H9 (cell line): ENCODE measurements at regions not wholly inside any gene's neighbourhood (a gene's known extent, or its start where the extent isn't known, plus 50 kb on each side); places are given as distances from the start of the nearest gene placed in this dataset.

Experiments
- DNase-seq: peaks from one replicate; pipeline ENCODE4 v3.0.0-alpha.2; 2017
- H2AFZ ChIP-seq: one replicate; pipeline ENCODE4 v1.6.1; 2013; ENCODE audit warnings: mild to moderate bottlenecking, low read length, control low read depth, moderate library complexity
- H2AK5ac ChIP-seq: 2 replicates; pipeline ENCODE4 v1.6.1; 2013; ENCODE audit warnings: low read length, control low read depth, mixed read lengths; ENCODE audit not compliant: insufficient read length
- H2BK120ac ChIP-seq: one replicate; pipeline ENCODE4 v1.6.1; 2013; ENCODE audit warnings: low read depth, mild to moderate bottlenecking, low read length, control low read depth, inconsistent platforms; ENCODE audit not compliant: poor library complexity, severe bottlenecking
- H2BK12ac ChIP-seq: 2 replicates; pipeline ENCODE4 v1.6.1; 2013; ENCODE audit warnings: low read length, control low read depth, mixed read lengths, low read depth; ENCODE audit not compliant: insufficient read length
- H2BK15ac ChIP-seq: 2 replicates; pipeline ENCODE4 v1.6.1; 2013; ENCODE audit warnings: low read depth, low read length, control low read depth
- H2BK20ac ChIP-seq: one replicate; pipeline ENCODE4 v1.6.1; 2013; ENCODE audit warnings: low read depth, mild to moderate bottlenecking, low read length, control low read depth, inconsistent platforms; ENCODE audit not compliant: poor library complexity, severe bottlenecking
- H2BK5ac ChIP-seq: 2 replicates; pipeline ENCODE4 v1.6.1; 2013; ENCODE audit warnings: low read length, control low read depth, mixed read lengths; ENCODE audit not compliant: insufficient read length
- H3K14ac ChIP-seq: 2 replicates; pipeline ENCODE4 v1.6.1; 2013; ENCODE audit warnings: low read length, control low read depth; ENCODE audit not compliant: insufficient read depth
- H3K18ac ChIP-seq: 2 replicates; pipeline ENCODE4 v1.6.1; 2013; ENCODE audit warnings: low read depth, mild to moderate bottlenecking, mixed read lengths, low read length, control low read depth; ENCODE audit not compliant: insufficient read length
- H3K23ac ChIP-seq: 2 replicates; pipeline ENCODE4 v1.6.1; 2013; ENCODE audit warnings: low read length, control low read depth, mixed read lengths, low read depth; ENCODE audit not compliant: insufficient read length
- H3K23me2 ChIP-seq: 2 replicates; pipeline ENCODE4 v1.6.1; 2013; ENCODE audit warnings: low read depth, mild to moderate bottlenecking, mixed read lengths, low read length, control low read depth; ENCODE audit not compliant: insufficient read length, poor library complexity, severe bottlenecking
- H3K27ac ChIP-seq: 2 replicates; pipeline ENCODE4 v1.5.1; 2013; ENCODE audit warnings: low read length, control low read depth, mixed read lengths, low read depth; ENCODE audit not compliant: insufficient read length
- H3K27me3 ChIP-seq: 2 replicates; pipeline ENCODE4 v1.6.1; 2013; ENCODE audit warnings: low read length, control low read depth, inconsistent platforms; ENCODE audit not compliant: insufficient read depth
- H3K4ac ChIP-seq: 2 replicates; pipeline ENCODE4 v1.6.1; 2013; ENCODE audit warnings: low read depth, mild to moderate bottlenecking, control low read depth, inconsistent platforms, low read length, moderate library complexity
- H3K4me1 ChIP-seq: 2 replicates; pipeline ENCODE4 v1.6.1; 2013; ENCODE audit warnings: low read length, control low read depth, inconsistent platforms; ENCODE audit not compliant: insufficient read depth
- H3K4me2 ChIP-seq: 2 replicates; pipeline ENCODE4 v1.6.1; 2013; ENCODE audit warnings: low read length, control low read depth, mixed read lengths; ENCODE audit not compliant: insufficient read length, insufficient read depth
- H3K56ac ChIP-seq: 2 replicates; pipeline ENCODE4 v1.6.1; 2013; ENCODE audit warnings: low read depth, mild to moderate bottlenecking, mixed read lengths, low read length, control low read depth; ENCODE audit not compliant: insufficient read length
- H3K79me1 ChIP-seq: 2 replicates; pipeline ENCODE4 v1.6.1; 2013; ENCODE audit warnings: low read depth, mild to moderate bottlenecking, moderate library complexity, low read length, control low read depth, inconsistent platforms; ENCODE audit not compliant: insufficient read depth, poor library complexity, severe bottlenecking
- H3K79me2 ChIP-seq: 2 replicates; pipeline ENCODE4 v1.6.1; 2013; ENCODE audit warnings: low read length, control low read depth, inconsistent platforms; ENCODE audit not compliant: insufficient read depth
- H3K9ac ChIP-seq: 2 replicates; pipeline ENCODE4 v1.6.1; 2013; ENCODE audit warnings: low read length, control low read depth, mixed read lengths; ENCODE audit not compliant: insufficient read length; ENCODE audit errors: extremely low read depth
- H3K9me3 ChIP-seq: one replicate; pipeline ENCODE4 v1.6.1; 2013; ENCODE audit warnings: low read depth, low read length, inconsistent platforms; ENCODE audit not compliant: control insufficient read depth
- H3T11ph ChIP-seq: one replicate; pipeline ENCODE4 v1.6.1; 2013; ENCODE audit warnings: mild to moderate bottlenecking, low read length, control low read depth, inconsistent platforms
- H4K20me1 ChIP-seq: one replicate; pipeline ENCODE4 v1.6.1; 2013; ENCODE audit not compliant: control insufficient read depth, insufficient read length, insufficient read depth
- H4K5ac ChIP-seq: 2 replicates; pipeline ENCODE4 v1.6.1; 2013; ENCODE audit warnings: low read depth, mild to moderate bottlenecking, mixed read lengths, low read length, control low read depth; ENCODE audit not compliant: insufficient read length
- H4K8ac ChIP-seq: replicated peaks from 2 replicates; pipeline ENCODE4 v1.6.1; 2013; ENCODE audit warnings: low read length, control low read depth, mixed read lengths, low read depth; ENCODE audit not compliant: insufficient read length
- H4K91ac ChIP-seq: 2 replicates; pipeline ENCODE4 v1.6.1; 2013; ENCODE audit warnings: low read depth, mild to moderate bottlenecking, moderate library complexity, mixed read lengths, low read length, control low read depth; ENCODE audit not compliant: insufficient read length
- H3K27ac Mint-ChIP-seq, 3 experiments: 2 replicates in 2 of 3; 3 replicates in 1 of 3; pipeline ENCODE4 v1.8.0; 2020 to 2021; ENCODE audit warnings: mixed read lengths in 3 of 3, mild to moderate bottlenecking in 1 of 3, moderate library complexity in 1 of 3
- H3K27me3 Mint-ChIP-seq: 2 replicates; pipeline ENCODE4 v1.8.0; 2021; ENCODE audit warnings: low read depth, mild to moderate bottlenecking, moderate library complexity, mixed read lengths
- H3K36me3 Mint-ChIP-seq, 3 experiments: 2 replicates in 2 of 3; 3 replicates in 1 of 3; pipeline ENCODE4 v1.8.0; 2020 to 2021; ENCODE audit warnings: low read depth in 3 of 3, mixed read lengths in 3 of 3; ENCODE audit not compliant: insufficient read depth in 1 of 3
- H3K4me1 Mint-ChIP-seq, 2 experiments: 2 replicates each; pipeline ENCODE4 v1.8.0; 2020; ENCODE audit warnings: mixed read lengths in 2 of 2
- H3K4me3 Mint-ChIP-seq, 2 experiments: 2 replicates in 1 of 2; 3 replicates in 1 of 2; pipeline ENCODE4 v1.8.0; 2020 to 2021; ENCODE audit warnings: mild to moderate bottlenecking in 2 of 2, mixed read lengths in 2 of 2, moderate library complexity in 1 of 2
- H3K9me3 Mint-ChIP-seq, 2 experiments: 2 replicates in 1 of 2; 3 replicates in 1 of 2; pipeline ENCODE4 v1.8.0; 2020; ENCODE audit warnings: mild to moderate bottlenecking in 2 of 2, mixed read lengths in 2 of 2, moderate library complexity in 1 of 2
- WGBS: extraction: QIAGEN DNeasy Blood & Tissue Kit; methylation state at CpG from one replicate; pipeline ENCODE4 v1.1.7; 2013; ENCODE audit warnings: missing lambda C conversion rate, low lambda C conversion rate, mixed read lengths; ENCODE audit not compliant: insufficient read length; ENCODE audit errors: extremely low coverage; 5-methylcytosine and 5-hydroxymethylcytosine counted together
- TF ChIP-seq, protein P1 (sequence below): fragments of 200-600 bp; sonication (generic); conservative IDR thresholded peaks from 3 replicates; pipeline ENCODE4 v1.8.0; 2021; ENCODE audit warnings: antibody characterized with exemption, mild to moderate bottlenecking

DNA sequence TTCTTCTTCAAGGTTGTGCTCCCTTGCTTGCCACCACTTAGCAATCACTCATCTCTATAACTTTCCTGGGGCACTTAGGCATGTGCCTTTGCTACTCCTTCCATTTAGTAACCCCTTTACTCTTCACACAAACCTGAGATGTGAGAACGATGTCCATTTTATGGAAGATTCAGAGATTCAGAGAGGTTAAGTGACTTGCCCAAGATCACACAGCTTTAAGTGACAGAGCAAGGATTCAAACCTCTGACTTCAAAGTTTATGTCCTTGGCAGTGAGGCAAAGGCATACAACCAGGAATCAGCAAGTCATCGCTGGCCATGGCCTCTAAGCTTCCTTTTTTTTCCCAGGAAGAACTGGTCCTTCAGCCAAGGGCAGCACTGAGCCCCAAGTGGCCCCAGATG is 56.0 kb upstream of the GALNT10 start:
- H2BK20ac ChIP-seq, result no peak overlapping the region
- no peak overlapping the region for H3K18ac ChIP-seq
- no peaks in the 10 kb centered on the region for H3K4me1 ChIP-seq
- TF ChIP-seq, protein P1, sequence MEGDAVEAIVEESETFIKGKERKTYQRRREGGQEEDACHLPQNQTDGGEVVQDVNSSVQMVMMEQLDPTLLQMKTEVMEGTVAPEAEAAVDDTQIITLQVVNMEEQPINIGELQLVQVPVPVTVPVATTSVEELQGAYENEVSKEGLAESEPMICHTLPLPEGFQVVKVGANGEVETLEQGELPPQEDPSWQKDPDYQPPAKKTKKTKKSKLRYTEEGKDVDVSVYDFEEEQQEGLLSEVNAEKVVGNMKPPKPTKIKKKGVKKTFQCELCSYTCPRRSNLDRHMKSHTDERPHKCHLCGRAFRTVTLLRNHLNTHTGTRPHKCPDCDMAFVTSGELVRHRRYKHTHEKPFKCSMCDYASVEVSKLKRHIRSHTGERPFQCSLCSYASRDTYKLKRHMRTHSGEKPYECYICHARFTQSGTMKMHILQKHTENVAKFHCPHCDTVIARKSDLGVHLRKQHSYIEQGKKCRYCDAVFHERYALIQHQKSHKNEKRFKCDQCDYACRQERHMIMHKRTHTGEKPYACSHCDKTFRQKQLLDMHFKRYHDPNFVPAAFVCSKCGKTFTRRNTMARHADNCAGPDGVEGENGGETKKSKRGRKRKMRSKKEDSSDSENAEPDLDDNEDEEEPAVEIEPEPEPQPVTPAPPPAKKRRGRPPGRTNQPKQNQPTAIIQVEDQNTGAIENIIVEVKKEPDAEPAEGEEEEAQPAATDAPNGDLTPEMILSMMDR, result no peak
- no peak overlapping the region for H3K14ac ChIP-seq
- Mint-ChIP-seq H3K9me3 (no peaks in the 10 kb centered on the region), H3K36me3 (no peaks in the 10 kb centered on the region), H3K27me3 (peaks cover 1% of the 10 kb centered on the region; the same call in 1 of the 2 replicates), H3K4me1 (peaks cover 14 to 24% of the 10 kb centered on the region in 2 experiments), H3K27ac (no peak overlapping the region), H3K4me3 (no peak overlapping the region)
- no peak overlapping the region for H3K9ac ChIP-seq
- H3K4me2 ChIP-seq, result no peak overlapping the region
- no peaks in the 10 kb centered on the region for H3K23me2 ChIP-seq
- no peak overlapping the region for H4K91ac ChIP-seq
- no peak overlapping the region for H4K8ac ChIP-seq
- H3K79me2 ChIP-seq, result no peaks in the 10 kb centered on the region
- H3K23ac ChIP-seq, result no peak overlapping the region
- no peak overlapping the region for H2BK5ac ChIP-seq
- DNase-seq, result no peak
- no peak overlapping the region for H2BK12ac ChIP-seq
- H2AFZ ChIP-seq, result no peak overlapping the region
- no peaks in the 10 kb centered on the region for H3K27me3 ChIP-seq
- H2BK120ac ChIP-seq, result no peak overlapping the region
- H3K79me1 ChIP-seq, result no peaks in the 10 kb centered on the region
- no peak overlapping the region for H2BK15ac ChIP-seq
- no peaks in the 10 kb centered on the region for H3K9me3 ChIP-seq
- no peaks in the 10 kb centered on the region for H4K20me1 ChIP-seq
- no peak overlapping the region for H3K56ac ChIP-seq
- H4K5ac ChIP-seq, result no peak overlapping the region
- WGBS, result no CpG with 5 or more reads among the region's 2 CpGs
- H2AK5ac ChIP-seq, result no peak overlapping the region
- no peak overlapping the region for H3K4ac ChIP-seq
- no peak overlapping the region for H3T11ph ChIP-seq
- no peak overlapping the region for H3K27ac ChIP-seq
